Esophagus muscularis mucosa (tissue), 3 donors: ENCODE measurements at regions not wholly inside any gene's neighbourhood (a gene's known extent, or its start where the extent isn't known, plus 50 kb on each side); places are given as distances from the start of the nearest gene placed in this dataset.

Experiments used
- CTCF ChIP-seq, 3 experiments: fragments of 200-600 bp in 2 of 3; fragments of 450-650 bp in 1 of 3; sonication (generic) in 2 of 3; IDR thresholded peaks; one replicate each; pipeline ENCODE4 v1.5.1; 2017 to 2019; ENCODE audit warnings: antibody characterized with exemption in 3 of 3, mild to moderate bottlenecking in 2 of 3, moderate library complexity in 1 of 3
- POLR2AphosphoS5 ChIP-seq, 2 donors: sonication (generic); formaldehyde crosslinking; IDR thresholded peaks; one replicate each; pipeline ENCODE4 v1.6.1; 2017; ENCODE audit warnings: antibody characterized with exemption in 2 of 2

GRCh38 chr10:52908478-52908877 is 135.9 kb upstream of the MBL2 start:
- TF ChIP-seq CTCF (IDR thresholded peaks at IDR 0.05) (no peak), POLR2AphosphoS5 (IDR thresholded peaks at IDR 0.05) (no peak)
